D721Med (cell line): ENCODE measurements at regions not wholly inside any gene's neighbourhood (a gene's known extent, or its start where the extent isn't known, plus 50 kb on each side); places are given as distances from the start of the nearest gene placed in this dataset.

Experiments
- DNase-seq: peaks from one replicate; pipeline ENCODE4 v3.0.0; 2011; ENCODE audit warnings: low spot score; ENCODE audit not compliant: insufficient read length
- FAIRE-seq: peaks from 2 replicates; lab custom pipeline; 2011; peaks lifted over from hg19 to GRCh38; lab: Jason Lieb, UNC
- CTCF ChIP-seq: IDR thresholded peaks from 2 replicates; pipeline ENCODE4 v1.5.1; 2012; ENCODE audit warnings: mild to moderate bottlenecking, control low read depth; ENCODE audit not compliant: insufficient read depth; ENCODE audit errors: missing control alignments

DNA sequence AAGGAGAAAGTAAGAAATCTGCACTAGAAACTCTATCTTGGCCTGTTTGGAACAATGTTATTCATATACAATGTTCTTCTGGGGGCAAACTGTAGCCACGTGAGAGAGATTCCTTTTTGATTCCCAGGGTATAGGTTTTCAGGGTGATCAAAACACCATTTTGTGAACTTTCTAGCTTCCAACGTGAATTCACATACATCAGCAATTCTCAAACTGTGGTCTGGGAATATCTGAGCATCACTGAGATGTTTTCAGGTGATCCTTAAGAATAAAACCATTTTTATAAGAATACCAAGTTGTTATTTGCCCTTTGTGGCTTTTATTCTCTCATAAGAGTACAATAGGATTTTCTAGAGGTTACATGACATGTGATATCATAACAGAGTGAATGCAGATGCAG, 66.9 kb upstream of the ATP1A1 start:
- no peak for FAIRE-seq

DNA sequence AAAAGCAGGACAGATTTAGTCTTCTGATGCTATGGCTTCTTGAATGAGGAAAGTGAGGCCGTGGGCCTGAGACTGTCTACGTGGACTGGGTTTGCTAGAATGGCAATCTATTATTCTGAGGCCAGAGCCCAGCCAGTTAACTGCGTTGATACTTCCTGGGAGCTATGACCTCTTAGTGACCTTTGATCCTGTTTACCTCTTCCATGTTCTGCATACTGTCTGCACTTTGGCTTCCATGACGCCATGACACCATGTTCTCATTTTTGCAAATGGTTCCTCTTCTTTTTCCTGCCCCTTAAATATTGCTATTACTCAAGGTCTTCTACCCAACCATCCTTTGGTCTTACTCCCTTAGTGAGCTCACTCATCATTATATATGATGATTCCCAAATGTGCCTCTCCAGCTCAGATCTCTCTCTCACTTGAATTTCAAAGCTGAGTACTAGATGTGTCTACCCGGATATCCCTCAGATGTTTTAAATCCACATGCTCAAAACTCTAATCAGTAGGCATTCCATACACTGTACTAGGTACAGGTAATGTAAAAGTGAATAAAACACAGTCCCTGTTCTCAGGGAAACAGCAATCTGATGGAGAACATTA, 66.1 kb upstream of the ATP1A1 start:
- no peak for FAIRE-seq
- TF ChIP-seq CTCF, result no peak
- DNase-seq, result no peak

More for the DNA sequence above, 66.9 kb upstream of the ATP1A1 start:
- TF ChIP-seq CTCF, result no peak
- DNase-seq, result no peak

- no peak for FAIRE-seq
- DNase-seq, result no peak
- no peak for TF ChIP-seq CTCF
These were observed 64.8 kb upstream of the ATP1A1 start for GRCh38 chr1:116308276-116308675.

DNA sequence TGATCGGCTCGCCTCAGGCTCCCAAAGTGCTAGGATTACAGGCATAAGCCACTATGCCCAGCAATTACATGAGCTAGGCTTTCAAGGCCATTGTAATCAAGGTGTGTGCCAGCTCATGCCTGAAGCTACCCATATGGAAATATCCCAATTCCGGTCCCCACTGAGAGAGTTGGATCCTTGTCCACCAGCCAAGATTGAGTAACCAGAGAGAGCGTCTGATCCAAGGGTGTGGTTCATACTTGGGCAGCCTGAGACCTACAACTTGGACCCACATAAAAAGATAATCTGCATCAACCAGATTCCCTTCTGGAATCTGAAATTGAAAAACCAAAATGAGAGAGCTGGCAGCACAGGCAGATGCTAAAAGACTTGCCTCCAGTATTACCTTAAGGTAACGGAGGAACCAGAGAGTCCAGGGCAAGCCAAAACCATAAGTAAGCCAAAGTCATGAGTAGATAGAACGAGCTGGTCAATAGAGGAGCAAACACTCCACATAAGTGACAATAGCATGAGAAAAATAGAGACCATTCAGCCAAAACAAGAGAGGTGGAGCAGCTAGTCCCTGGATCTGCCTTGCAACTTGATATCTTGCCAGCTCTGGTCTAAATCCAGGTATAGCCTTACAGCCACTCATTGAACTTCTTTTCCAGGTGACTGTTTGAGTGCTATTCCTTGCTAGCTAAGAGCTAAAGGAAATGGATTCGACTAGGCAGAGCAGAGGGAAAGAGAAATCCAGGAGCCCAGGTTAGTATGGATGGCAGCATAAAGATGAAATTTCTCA, 63.8 kb upstream of the ATP1A1 start:
- DNase-seq, result no peak
- TF ChIP-seq CTCF, result no peak
- no peak for FAIRE-seq

DNA sequence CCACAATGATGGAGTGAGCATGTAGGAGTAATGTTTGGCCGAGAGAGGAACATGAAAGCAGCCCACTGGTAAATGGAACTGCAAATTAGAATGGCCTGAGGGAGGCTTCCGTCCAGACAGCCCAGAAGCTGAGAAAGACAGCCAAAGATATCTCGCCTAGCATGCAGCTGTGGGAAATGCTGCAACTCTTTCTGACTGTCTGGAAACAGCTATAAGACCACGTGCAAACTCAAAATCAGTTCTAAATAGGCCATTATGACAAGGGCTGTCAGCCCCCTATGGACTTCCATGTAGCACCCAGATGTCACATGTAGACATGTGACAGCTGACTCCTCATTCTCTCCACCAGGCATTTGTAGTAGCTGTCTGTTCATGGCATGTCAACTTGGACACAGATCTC, 62.9 kb upstream of the ATP1A1 start:
- TF ChIP-seq CTCF, result no peak
- DNase-seq (no peak), FAIRE-seq (no peak)

DNA sequence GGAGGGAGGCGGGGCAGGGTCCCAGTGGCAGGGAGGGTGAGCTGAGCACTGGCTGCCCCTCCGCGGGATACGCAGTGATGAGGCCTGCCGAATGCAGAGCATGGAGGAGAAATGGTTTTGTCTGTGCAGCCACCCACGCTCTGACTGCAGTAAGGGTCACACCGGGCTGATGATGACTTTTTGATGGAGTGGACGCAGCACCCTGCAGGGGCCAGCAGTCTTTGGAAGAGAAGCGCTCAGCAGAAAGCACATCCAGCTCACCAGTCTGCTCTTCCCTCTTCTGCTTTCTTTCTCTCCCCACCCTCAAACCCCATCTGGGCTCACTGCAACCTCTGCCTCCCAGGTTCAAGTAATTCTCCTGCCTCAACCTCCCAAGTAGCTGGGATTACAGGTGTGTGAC, 61.9 kb upstream of the ATP1A1 start:
- DNase-seq, result no peak
- TF ChIP-seq CTCF, result no peak
- no peak for FAIRE-seq
